GM13976 (cell line): ENCODE measurements at regions not wholly inside any gene's neighbourhood (a gene's known extent, or its start where the extent isn't known, plus 50 kb on each side); places are given as distances from the start of the nearest gene placed in this dataset.

Experiments
- DNase-seq: peaks from one replicate; pipeline ENCODE4 v3.0.0; 2012; ENCODE audit warnings: low spot score
- CTCF ChIP-seq: IDR thresholded peaks from 2 replicates; pipeline ENCODE4 v1.5.1; 2012; ENCODE audit warnings: borderline replicate concordance, mild to moderate bottlenecking; ENCODE audit not compliant: insufficient read depth; ENCODE audit errors: extremely low read depth, missing control alignments, control extremely low read depth
- in situ Hi-C: fragments of 300-500 bp; cut with MboI; formaldehyde crosslinking; loops from one replicate; pipeline ENCODE4 v1.12.0; 2022; ENCODE audit warnings: low sequenced_read_pairs, mixed read lengths, inconsistent platforms; ENCODE audit not compliant: unreplicated experiment

GRCh38 chr16:86987746-86988670 lies 329.2 kb downstream of the C16orf95 start:
- in situ Hi-C loops, result no loop called here
- no peak for TF ChIP-seq CTCF
- DNase-seq, result no peak

DNA sequence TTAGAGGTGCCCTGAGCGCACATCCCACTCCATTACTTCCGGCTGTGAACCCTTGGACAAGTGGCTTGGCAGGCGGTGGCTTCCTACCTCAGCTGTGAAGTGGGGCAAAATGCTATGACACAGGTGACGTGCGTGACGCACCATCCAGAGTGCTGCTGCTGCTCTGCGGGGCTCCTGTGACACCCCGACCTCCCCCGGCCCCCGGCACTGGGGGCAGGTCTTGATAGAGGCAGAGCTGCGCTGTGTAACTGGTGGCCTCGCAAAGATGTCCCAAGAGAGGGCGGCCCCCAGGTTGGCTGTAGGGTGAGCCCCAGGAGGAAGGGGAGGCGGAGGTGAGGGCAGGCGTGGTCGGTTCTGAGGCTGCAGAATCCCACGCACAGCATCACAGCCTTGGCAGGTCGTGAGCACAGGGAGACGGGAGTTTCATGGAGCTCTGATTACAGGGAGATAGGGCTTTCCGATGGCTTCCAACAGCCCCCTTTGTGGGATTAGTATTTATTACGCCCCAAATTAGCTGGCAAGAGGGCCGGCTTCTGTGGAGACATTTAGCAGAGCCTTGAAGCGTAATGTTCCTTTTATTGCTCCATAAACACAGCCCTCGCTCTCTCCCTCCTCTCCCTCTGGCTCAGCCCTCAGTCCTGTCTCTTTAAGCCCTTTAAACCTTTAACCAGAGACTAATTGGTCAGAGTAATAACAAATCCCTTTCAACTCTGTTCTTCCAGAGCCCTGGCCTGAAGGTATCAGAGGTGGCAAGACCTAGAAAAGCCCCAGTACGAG lies 328.1 kb downstream of the C16orf95 start:
- DNase-seq, result no peak
- TF ChIP-seq CTCF, result no peak
- in situ Hi-C loops, result no loop called here

GRCh38 chr16:86990451-86990850 lies 326.7 kb downstream of the C16orf95 start:
- DNase-seq, result no peak
- TF ChIP-seq CTCF, result no peak
- in situ Hi-C loops, result no loop called here

GRCh38 chr16:86991679-86992078 lies 325.5 kb downstream of the C16orf95 start:
- DNase-seq, result no peak
- TF ChIP-seq CTCF, result no peak
- in situ Hi-C loops, result no loop called here

DNA sequence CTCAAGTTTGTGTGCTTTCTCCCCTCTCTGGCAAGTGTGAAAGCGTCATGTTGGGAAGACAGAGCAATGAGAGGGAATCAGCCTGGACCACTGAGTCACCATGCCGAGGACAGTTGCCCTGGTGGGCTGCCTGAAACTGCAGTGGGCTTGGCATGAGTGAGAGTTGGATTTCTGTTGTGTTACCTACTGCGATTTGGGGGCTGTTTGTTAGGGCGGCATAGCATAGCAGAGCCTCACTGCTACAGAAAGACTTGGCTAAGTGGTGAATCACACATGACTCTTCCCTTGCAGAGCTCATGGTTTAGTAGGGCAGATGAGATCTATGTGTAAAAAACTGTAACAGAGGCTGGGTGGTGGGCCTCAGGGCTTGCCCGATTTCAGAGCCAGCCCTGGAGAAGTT lies 324.6 kb downstream of the C16orf95 start:
- no peak for TF ChIP-seq CTCF
- in situ Hi-C loops, result no loop called here
- no peak for DNase-seq

GRCh38 chr16:86993426-86994110 lies 323.6 kb downstream of the C16orf95 start:
- in situ Hi-C loops, result no loop called here
- TF ChIP-seq CTCF, result no peak
- no peak for DNase-seq
